ENCODE measurements at regions not wholly inside any gene's neighbourhood (a gene's known extent, or its start where the extent isn't known, plus 50 kb on each side); places are given as distances from the start of the nearest gene placed in this dataset.

DNA sequence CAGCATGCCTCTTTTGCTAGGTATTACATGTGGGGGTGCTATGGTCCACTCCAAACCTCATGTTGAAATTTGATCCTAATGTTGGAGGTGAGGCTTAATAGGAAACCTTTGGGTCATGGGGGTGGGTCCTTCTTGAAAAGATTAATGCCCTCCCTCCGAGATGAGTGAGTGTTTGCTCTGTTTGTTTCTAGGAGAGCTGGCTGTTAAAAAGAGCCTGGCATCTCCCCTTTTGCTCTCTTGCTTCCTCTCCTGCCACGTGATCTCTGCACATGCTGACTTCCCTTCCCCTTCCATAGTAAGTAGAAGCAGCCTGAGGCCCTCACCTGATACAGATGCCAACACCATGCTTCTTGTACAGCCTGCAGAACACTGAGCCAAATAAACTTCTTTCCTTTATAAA is 104.5 kb downstream of the FAT3 start:
- Histone ChIP-seq H3K4me3 (no peak overlapping the region), H3K27me3 (peaks cover 0 to 5% (median 0%) of the 10 kb centered on the region in 7 donors), H3K27ac (no peak overlapping the region), H3K4me1 (no peaks in the 10 kb centered on the region), H3K9me3 (peaks cover 0 to 3% (median 0%) of the 10 kb centered on the region in 11 donors), H3K36me3 (no peaks in the 10 kb centered on the region)
- no peak for DNase-seq
- WGBS, 2 donors, result 59 to 64% methylated on average over 2 of the region's 2 CpGs
- intact Hi-C loops (cut with DNase I), result loop anchor here in 1 of 10 donors (5.0 kb wide), 1 partner anchor 128 kb away; no protein-coding TSS in a partner anchor
- TF ChIP-seq, protein P1, sequence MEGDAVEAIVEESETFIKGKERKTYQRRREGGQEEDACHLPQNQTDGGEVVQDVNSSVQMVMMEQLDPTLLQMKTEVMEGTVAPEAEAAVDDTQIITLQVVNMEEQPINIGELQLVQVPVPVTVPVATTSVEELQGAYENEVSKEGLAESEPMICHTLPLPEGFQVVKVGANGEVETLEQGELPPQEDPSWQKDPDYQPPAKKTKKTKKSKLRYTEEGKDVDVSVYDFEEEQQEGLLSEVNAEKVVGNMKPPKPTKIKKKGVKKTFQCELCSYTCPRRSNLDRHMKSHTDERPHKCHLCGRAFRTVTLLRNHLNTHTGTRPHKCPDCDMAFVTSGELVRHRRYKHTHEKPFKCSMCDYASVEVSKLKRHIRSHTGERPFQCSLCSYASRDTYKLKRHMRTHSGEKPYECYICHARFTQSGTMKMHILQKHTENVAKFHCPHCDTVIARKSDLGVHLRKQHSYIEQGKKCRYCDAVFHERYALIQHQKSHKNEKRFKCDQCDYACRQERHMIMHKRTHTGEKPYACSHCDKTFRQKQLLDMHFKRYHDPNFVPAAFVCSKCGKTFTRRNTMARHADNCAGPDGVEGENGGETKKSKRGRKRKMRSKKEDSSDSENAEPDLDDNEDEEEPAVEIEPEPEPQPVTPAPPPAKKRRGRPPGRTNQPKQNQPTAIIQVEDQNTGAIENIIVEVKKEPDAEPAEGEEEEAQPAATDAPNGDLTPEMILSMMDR (IDR thresholded peaks at IDR 0.05), result no peak
- ATAC-seq, result no peak

DNA sequence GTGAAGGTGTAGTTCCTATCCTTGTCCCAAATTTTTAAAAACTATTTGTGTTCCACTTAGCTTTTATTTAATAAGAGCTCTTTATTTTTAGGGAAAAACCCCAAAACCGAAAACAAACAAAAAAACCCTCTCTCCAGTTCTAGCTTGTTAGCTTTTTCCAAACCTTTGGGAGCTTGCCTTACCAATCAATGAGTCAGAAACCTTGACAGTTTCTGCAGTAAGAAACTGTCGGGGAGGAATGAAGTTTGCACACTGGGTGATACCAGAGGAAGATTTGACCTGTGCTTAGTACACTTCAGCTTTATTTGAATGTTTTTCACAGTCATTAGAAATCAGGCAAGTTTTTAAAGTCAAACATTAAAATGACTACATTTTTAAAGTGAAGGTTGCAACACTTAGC is 105.0 kb downstream of the FAT3 start:
- no peak for ATAC-seq

DNA sequence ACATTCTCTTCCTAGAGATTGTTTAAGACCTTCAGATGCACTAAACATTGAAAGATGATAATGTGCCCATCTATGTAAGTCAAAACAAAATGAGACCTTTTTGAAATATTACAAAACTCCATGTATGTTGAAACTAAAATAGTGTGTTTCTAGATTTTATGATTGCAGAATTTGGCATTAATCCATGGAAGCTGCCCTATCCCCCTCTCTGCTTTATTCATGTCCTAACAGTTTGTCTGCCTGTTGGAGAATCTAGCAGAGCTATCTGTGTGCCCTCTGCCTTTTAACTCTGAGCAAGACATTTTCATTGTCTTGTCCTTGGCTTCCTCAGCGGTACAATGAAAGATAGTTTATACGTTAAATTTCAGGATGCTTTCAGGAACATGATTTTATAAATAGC is 105.5 kb downstream of the FAT3 start:
- intact Hi-C loops (cut with DNase I), result loop anchor here in 1 of 10 donors (10.0 kb wide), 1 partner anchor 555 kb away; no protein-coding TSS in a partner anchor
- Histone ChIP-seq H3K27me3 (peaks cover 0 to 8% (median 0%) of the 10 kb centered on the region in 7 donors), H3K4me1 (no peaks in the 10 kb centered on the region), H3K4me3 (no peak overlapping the region), H3K27ac (no peak overlapping the region), H3K36me3 (no peaks in the 10 kb centered on the region), H3K9me3 (no peaks in the 10 kb centered on the region)
- DNase-seq, result no peak
- no peak for ATAC-seq
- TF ChIP-seq, protein P1 (IDR thresholded peaks at IDR 0.05), result no peak
- 63 to 64% methylated on average over 2 of the region's 2 CpGs for WGBS, 2 donors

More for the DNA sequence above, 105.0 kb downstream of the FAT3 start:
- peaks cover 0 to 6% (median 0%) of the 10 kb centered on the region in 7 donors for H3K27me3 ChIP-seq
- H3K9me3 ChIP-seq, result no peaks in the 10 kb centered on the region
- H3K4me1 ChIP-seq, result no peaks in the 10 kb centered on the region
- no peak overlapping the region for H3K27ac ChIP-seq
- intact Hi-C loops (cut with DNase I), result loop anchor here in 2 of 10 donors (5.0 to 10.0 kb wide), 2 partner anchors 128 to 555 kb away; no protein-coding TSS in a partner anchor
- no peaks in the 10 kb centered on the region for H3K36me3 ChIP-seq
- DNase-seq, result no peak
- 52 to 57% methylated on average over 2 of the region's 2 CpGs for WGBS, 2 donors
- TF ChIP-seq, protein P1 (IDR thresholded peaks at IDR 0.05), result no peak
- H3K4me3 ChIP-seq, result no peak overlapping the region

DNA sequence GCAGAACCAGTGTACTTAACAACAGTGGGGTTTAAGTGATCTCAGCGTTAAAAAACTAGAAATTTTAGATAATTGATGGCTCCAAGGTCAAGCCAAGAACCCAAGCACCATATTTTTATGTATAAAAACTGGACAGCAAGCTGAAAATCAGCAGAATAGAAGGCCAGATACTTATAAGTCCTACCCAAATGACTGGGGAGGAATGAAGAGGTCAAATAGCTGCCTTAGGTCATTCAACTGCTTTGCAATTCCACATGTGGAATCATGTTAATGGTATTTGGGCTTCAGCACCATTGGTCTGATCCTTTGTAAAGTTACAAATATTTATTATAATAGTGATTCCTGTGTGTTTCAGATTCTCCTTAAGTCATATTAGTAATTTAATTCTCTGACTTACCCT is 108.4 kb downstream of the FAT3 start:
- H3K4me1 ChIP-seq, result no peaks in the 10 kb centered on the region
- TF ChIP-seq, protein P1 (IDR thresholded peaks at IDR 0.05), result no peak
- H3K27ac ChIP-seq, result no peak overlapping the region
- intact Hi-C loops (cut with DNase I), result loop anchor here in 1 of 10 donors (10.0 kb wide), 1 partner anchor 552 kb away; no protein-coding TSS in a partner anchor
- H3K27me3 ChIP-seq, result peaks cover 0 to 14% (median 0%) of the 10 kb centered on the region in 7 donors
- DNase-seq (no peak), ATAC-seq (no peak)
- H3K36me3 ChIP-seq, result no peaks in the 10 kb centered on the region
- 76 to 88% methylated on average over 1 of the region's 1 CpG for WGBS, 2 donors
- no peaks in the 10 kb centered on the region for H3K9me3 ChIP-seq
- H3K4me3 ChIP-seq, result no peak overlapping the region
